ENCODE measurements at regions not wholly inside any gene's neighbourhood (a gene's known extent, or its start where the extent isn't known, plus 50 kb on each side); places are given as distances from the start of the nearest gene placed in this dataset.
"Not testable (repeated sequence)": the region's sequence is repeated elsewhere in the genome, so short reads cannot be mapped to it uniquely, and the experiment has no call there.

DNA sequence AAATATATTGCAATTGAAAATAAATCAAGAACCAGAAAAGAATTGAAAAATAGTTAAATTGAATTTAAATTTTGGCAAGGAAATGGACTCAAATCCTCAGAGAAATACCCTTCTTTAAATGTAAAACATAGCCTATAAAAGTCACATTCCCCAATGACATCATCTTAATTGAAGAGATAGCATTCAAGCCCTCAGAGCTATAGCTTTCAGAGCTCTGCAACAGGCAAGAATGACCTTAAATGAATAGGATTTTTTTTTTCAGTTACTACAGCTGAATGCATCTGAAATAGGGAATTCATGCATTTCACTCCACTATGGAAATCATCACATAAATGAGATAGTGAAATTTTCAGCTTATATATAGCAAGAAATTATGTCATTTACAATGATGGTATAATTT, 1049.0 kb downstream of the OLFM4 start:
- DNase-seq (ENCODE audit: low read depth): no peak
- TF ChIP-seq, protein P1, sequence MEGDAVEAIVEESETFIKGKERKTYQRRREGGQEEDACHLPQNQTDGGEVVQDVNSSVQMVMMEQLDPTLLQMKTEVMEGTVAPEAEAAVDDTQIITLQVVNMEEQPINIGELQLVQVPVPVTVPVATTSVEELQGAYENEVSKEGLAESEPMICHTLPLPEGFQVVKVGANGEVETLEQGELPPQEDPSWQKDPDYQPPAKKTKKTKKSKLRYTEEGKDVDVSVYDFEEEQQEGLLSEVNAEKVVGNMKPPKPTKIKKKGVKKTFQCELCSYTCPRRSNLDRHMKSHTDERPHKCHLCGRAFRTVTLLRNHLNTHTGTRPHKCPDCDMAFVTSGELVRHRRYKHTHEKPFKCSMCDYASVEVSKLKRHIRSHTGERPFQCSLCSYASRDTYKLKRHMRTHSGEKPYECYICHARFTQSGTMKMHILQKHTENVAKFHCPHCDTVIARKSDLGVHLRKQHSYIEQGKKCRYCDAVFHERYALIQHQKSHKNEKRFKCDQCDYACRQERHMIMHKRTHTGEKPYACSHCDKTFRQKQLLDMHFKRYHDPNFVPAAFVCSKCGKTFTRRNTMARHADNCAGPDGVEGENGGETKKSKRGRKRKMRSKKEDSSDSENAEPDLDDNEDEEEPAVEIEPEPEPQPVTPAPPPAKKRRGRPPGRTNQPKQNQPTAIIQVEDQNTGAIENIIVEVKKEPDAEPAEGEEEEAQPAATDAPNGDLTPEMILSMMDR (conservative IDR thresholded peaks at IDR 0.05; ENCODE audit: low read depth, low read length): no peak

GRCh38 chr13:54078271-54078870, 1049.8 kb downstream of the OLFM4 start:
- no peak for DNase-seq (ENCODE audit: low read depth)
- TF ChIP-seq, protein P1 (conservative IDR thresholded peaks at IDR 0.05; ENCODE audit: low read depth, low read length): no peak
- no peak overlapping the region for H3K4me3 ChIP-seq (ENCODE audit: low read depth, low read length)

More for the DNA sequence above, 1049.0 kb downstream of the OLFM4 start:
- no peak overlapping the region for H3K4me3 ChIP-seq (ENCODE audit: low read depth, low read length)

DNA sequence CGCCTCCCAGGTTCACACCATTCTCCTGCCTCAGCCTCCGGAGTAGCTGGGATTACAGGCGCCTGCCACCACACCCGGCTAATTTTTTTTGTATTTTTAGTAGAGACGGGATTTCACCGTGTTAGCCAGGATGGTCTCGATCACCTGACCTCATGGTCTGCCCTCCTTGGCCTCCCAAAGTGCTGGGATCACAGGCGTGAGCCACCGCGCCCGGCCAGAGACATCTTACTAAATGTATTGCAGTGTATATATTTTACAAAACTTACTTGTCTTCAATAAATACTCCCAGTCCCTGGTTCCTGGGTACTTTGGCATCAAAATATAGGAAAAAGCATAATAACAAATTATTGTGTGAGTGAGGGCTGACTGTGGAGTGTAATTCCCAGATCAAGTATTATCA, 1053.7 kb downstream of the OLFM4 start:
- not testable (repeated sequence) for DNase-seq (ENCODE audit: low read depth); H3K4me3 ChIP-seq (ENCODE audit: low read depth, low read length)

GRCh38 chr13:54091884-54092283, 1063.3 kb downstream of the OLFM4 start:
- TF ChIP-seq, protein P1 (conservative IDR thresholded peaks at IDR 0.05; ENCODE audit: low read depth, low read length): no peak
- DNase-seq (ENCODE audit: low read depth): no peak
- no peak overlapping the region for H3K4me3 ChIP-seq (ENCODE audit: low read depth, low read length)

DNA sequence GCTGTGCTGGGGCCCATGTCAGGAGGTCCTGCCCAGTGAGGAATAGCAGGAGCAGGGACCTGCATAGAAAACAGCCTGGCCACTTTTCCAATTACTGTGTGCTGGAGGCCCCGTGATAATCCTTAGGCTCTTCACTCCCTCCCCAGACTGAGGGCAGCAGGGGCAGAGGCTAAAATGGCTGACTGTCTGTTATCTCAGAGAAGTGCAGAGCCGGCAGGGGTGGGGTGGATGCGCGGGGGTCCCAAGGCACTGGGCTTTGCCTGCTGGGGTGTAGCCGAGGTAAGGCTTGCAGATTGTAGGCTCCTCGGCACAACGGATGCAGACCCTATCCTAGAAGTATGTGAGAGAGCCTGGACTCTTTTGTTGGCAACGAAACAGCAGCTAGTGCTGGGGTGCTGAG, 1064.1 kb downstream of the OLFM4 start:
- TF ChIP-seq, protein P1 (conservative IDR thresholded peaks at IDR 0.05; ENCODE audit: low read depth, low read length): no peak
- no peak overlapping the region for H3K4me3 ChIP-seq (ENCODE audit: low read depth, low read length)
- no peak for DNase-seq (ENCODE audit: low read depth)

GRCh38 chr13:54110597-54110996, 1082.0 kb downstream of the OLFM4 start:
- TF ChIP-seq, protein P1 (conservative IDR thresholded peaks at IDR 0.05; ENCODE audit: low read depth, low read length): no peak
- no peak for DNase-seq (ENCODE audit: low read depth)
- no peak overlapping the region for H3K4me3 ChIP-seq (ENCODE audit: low read depth, low read length)

GRCh38 chr13:54124700-54125099, 1096.1 kb downstream of the OLFM4 start:
- no peak overlapping the region for H3K4me3 ChIP-seq (ENCODE audit: low read depth, low read length)
- no peak for DNase-seq (ENCODE audit: low read depth)
- TF ChIP-seq, protein P1 (conservative IDR thresholded peaks at IDR 0.05; ENCODE audit: low read depth, low read length): no peak

- H3K4me3 ChIP-seq (ENCODE audit: low read depth, low read length); DNase-seq (ENCODE audit: low read depth): not testable (repeated sequence)
These were observed 1102.3 kb downstream of the OLFM4 start for GRCh38 chr13:54130931-54131330.

GRCh38 chr13:54131433-54131832, 1102.8 kb downstream of the OLFM4 start:
- DNase-seq (ENCODE audit: low read depth): not testable (repeated sequence)

GRCh38 chr13:54132127-54132526, 1103.5 kb downstream of the OLFM4 start:
- DNase-seq (ENCODE audit: low read depth); H3K4me3 ChIP-seq (ENCODE audit: low read depth, low read length): not testable (repeated sequence)

More at GRCh38 chr13:54131433-54131832, 1102.8 kb downstream of the OLFM4 start:
- H3K4me3 ChIP-seq (ENCODE audit: low read depth, low read length): not testable (repeated sequence)

GRCh38 chr13:54132720-54133119, 1104.1 kb downstream of the OLFM4 start:
- H3K4me3 ChIP-seq (ENCODE audit: low read depth, low read length); DNase-seq (ENCODE audit: low read depth): not testable (repeated sequence)

Data from epithelial cell of proximal tubule (primary cell).